HUES6 (cell line): ENCODE measurements at regions not wholly inside any gene's neighbourhood (a gene's known extent, or its start where the extent isn't known, plus 50 kb on each side); places are given as distances from the start of the nearest gene placed in this dataset.

Source experiments
- H3K27ac ChIP-seq: 2 replicates; pipeline ENCODE4 v1.7.0; 2013; ENCODE audit warnings: low read depth, mild to moderate bottlenecking, low read length, inconsistent platforms
- H3K27me3 ChIP-seq: 2 replicates; pipeline ENCODE4 v1.6.1; 2013; ENCODE audit warnings: low read length; ENCODE audit not compliant: control insufficient read depth, insufficient read depth
- H3K36me3 ChIP-seq: 2 replicates; pipeline ENCODE4 v1.6.1; 2013; ENCODE audit warnings: low read length; ENCODE audit not compliant: control insufficient read depth, insufficient read depth
- H3K4me1 ChIP-seq: 2 replicates; pipeline ENCODE4 v1.6.1; 2013; ENCODE audit warnings: low read length; ENCODE audit not compliant: control insufficient read depth, insufficient read depth
- H3K4me3 ChIP-seq: 2 replicates; pipeline ENCODE4 v1.5.1; 2013; ENCODE audit warnings: low read depth, low read length
- H3K9ac ChIP-seq: one replicate; pipeline ENCODE4 v1.6.1; 2013; ENCODE audit warnings: mild to moderate bottlenecking, low read length
- H3K9me3 ChIP-seq: 2 replicates; pipeline ENCODE4 v1.6.1; 2013; ENCODE audit warnings: low read depth, low read length; ENCODE audit not compliant: control insufficient read depth, insufficient read depth

DNA sequence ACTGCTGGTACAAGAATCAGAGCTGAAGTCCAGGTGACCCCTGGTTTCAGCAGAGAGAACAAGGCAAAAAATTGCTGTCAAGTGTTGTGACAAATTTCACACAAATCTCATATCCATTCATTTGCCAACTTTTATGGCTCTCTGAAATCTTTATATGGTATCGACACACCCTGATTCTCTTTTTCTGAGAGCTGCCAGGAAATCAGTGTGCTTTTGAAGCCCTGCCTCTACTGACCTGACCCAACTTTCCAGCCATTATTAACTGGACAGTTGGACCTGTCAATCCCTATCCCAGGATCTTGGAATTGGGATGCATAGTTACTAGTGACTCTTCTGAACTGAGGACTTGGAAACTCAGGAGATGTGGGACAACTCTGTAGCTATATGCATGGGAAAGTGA is 288.2 kb upstream of the GADL1 start:
- Histone ChIP-seq H3K27me3 (no peaks in the 10 kb centered on the region), H3K27ac (no peak overlapping the region), H3K9me3 (no peaks in the 10 kb centered on the region), H3K4me1 (no peaks in the 10 kb centered on the region), H3K36me3 (no peaks in the 10 kb centered on the region), H3K4me3 (no peak overlapping the region), H3K9ac (no peak overlapping the region)

DNA sequence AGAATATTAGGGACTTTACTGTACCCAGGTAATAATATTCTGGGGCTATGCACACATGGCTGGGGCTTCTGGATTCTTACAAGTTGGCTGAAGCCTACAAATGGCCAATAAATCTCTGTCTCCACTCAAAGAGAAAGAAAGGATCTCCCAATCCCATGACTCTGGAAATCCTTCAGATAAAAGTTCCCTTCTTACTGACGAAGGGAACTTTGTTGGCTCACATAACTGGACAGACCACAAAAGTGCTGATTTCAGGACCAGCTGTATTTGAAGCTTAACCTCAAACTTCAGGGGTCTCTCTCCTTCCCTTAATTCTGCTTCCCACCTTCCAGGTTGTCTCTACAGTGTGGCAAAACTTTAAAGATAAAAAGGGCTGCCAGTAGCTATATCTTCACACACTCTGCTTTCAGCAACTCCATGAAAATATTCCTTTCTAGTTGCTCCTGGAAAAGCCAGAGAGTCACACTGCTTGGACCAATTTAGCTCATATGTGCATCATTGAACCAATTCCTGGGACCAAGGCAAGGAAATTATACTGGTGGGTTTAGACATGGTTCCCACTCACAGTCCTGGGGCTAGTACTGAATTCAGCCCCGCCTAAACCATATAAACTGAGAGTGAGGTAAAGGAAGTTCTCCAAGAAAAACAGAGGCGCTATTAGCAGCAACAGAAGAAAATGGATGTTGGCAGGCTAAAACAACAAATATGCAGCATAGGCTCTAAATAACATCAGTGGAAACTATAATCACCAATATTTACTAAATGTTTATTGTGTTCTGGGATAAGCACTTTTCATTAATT is 290.0 kb upstream of the GADL1 start:
- Histone ChIP-seq H3K27ac (no peak overlapping the region), H3K4me1 (no peaks in the 10 kb centered on the region), H3K9me3 (no peaks in the 10 kb centered on the region), H3K9ac (no peak overlapping the region), H3K4me3 (no peak overlapping the region), H3K27me3 (no peaks in the 10 kb centered on the region), H3K36me3 (no peaks in the 10 kb centered on the region)

DNA sequence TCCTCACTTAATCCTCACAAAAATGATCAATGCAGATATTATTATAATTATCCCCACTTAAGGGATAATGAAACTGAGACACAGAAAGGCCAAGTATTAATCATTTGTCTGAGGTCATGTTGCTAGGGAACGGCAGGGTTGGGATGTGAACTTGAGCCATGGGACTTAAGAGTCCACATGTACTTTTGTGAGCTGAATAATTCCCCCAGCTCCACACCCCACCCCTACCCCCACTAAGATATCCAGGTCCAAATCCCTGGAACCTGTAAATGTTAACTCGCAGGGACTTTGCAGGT is 290.5 kb upstream of the GADL1 start:
- no peaks in the 10 kb centered on the region for H3K9me3 ChIP-seq
- H3K4me3 ChIP-seq: no peak overlapping the region
- H3K9ac ChIP-seq: no peak overlapping the region
- no peaks in the 10 kb centered on the region for H3K36me3 ChIP-seq
- no peaks in the 10 kb centered on the region for H3K4me1 ChIP-seq
- no peak overlapping the region for H3K27ac ChIP-seq
- H3K27me3 ChIP-seq: no peaks in the 10 kb centered on the region

DNA sequence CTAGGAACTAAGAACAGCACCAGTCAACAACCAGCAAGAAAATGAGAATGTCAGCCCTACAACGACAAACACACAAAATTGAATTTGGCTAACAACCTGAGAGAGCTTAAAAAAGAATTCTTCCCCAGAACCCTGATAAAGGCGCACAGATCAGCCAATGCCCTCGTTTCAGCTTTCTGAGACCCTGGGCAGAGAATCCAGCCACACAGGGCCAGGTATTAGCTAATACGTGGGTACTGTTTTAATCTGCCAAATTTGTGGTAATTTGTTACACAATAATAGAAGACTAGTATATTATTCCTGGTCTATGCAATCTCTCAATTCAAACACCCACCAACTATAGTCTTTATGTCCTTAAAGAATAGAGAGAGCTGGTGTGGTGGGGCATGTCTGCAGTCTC is 291.6 kb upstream of the GADL1 start:
- H3K9me3 ChIP-seq: no peaks in the 10 kb centered on the region
- H3K36me3 ChIP-seq: no peaks in the 10 kb centered on the region
- no peak overlapping the region for H3K4me3 ChIP-seq
- no peaks in the 10 kb centered on the region for H3K4me1 ChIP-seq
- no peak overlapping the region for H3K27ac ChIP-seq
- no peak overlapping the region for H3K9ac ChIP-seq
- H3K27me3 ChIP-seq: no peaks in the 10 kb centered on the region

DNA sequence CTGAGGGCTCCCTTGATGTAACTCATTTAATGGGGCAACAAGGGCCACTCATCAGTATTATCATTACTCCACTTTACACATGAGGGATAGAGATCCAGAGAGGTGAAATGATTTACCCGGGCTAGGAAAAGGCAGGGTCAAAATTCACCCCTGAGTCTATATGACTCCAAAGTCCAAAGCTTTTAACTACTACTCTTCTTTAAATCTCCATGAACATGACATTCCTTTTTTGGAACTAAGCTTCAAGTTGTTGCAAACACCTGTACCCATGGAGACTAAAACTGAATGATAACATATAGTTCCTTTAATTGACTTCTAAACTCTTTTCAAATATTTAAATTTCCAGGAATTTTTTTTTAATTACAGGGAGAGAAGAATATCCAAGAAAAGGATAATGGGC is 292.9 kb upstream of the GADL1 start:
- no peaks in the 10 kb centered on the region for H3K4me1 ChIP-seq
- no peaks in the 10 kb centered on the region for H3K36me3 ChIP-seq
- no peak overlapping the region for H3K27ac ChIP-seq
- H3K9me3 ChIP-seq: no peaks in the 10 kb centered on the region
- no peak overlapping the region for H3K4me3 ChIP-seq
- H3K27me3 ChIP-seq: no peaks in the 10 kb centered on the region
- no peak overlapping the region for H3K9ac ChIP-seq

DNA sequence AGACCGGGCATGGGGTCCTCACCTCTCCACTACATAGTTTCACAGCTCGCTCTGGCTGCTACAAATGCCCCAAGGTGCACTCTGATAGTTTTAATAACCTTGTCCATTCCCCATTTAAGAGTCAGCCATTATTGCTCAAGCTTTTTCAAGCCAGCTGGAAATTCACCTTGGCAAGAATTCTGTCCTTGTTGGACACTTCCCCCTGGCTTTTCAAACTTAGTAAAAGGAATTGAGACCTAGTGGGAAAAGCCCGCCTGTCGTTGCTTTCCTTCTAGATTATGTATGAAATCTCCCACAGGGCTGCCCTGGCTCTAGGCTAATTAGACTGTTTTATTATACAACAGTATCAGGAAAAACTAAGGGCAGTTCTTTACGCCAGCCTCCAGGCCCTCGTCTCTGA is 293.7 kb upstream of the GADL1 start:
- no peaks in the 10 kb centered on the region for H3K4me1 ChIP-seq
- no peaks in the 10 kb centered on the region for H3K36me3 ChIP-seq
- no peak overlapping the region for H3K9ac ChIP-seq
- H3K27me3 ChIP-seq: no peaks in the 10 kb centered on the region
- H3K4me3 ChIP-seq: no peak overlapping the region
- no peak overlapping the region for H3K27ac ChIP-seq
- H3K9me3 ChIP-seq: no peaks in the 10 kb centered on the region

DNA sequence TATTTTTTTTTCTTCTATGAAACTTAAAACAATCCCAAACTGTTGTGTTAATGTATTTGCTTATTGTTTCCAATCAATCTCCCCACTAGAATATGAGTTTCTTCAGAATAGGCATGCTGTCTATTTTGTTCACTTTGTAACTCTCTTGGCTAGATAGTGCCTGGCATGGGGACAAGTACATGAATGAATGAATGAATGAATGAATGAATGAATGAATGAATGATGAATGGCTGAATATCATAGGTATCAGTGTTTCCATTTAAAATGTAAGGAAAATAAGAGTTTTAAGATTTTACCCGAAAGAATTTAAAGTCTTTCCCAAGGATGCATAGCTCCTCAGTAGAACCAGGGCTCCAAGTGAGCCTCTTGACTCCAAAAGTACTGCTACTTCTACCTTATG is 294.9 kb upstream of the GADL1 start:
- Histone ChIP-seq H3K4me3 (no peak overlapping the region), H3K27me3 (no peaks in the 10 kb centered on the region), H3K4me1 (no peaks in the 10 kb centered on the region), H3K9me3 (no peaks in the 10 kb centered on the region), H3K36me3 (no peaks in the 10 kb centered on the region), H3K27ac (no peak overlapping the region), H3K9ac (no peak overlapping the region)

DNA sequence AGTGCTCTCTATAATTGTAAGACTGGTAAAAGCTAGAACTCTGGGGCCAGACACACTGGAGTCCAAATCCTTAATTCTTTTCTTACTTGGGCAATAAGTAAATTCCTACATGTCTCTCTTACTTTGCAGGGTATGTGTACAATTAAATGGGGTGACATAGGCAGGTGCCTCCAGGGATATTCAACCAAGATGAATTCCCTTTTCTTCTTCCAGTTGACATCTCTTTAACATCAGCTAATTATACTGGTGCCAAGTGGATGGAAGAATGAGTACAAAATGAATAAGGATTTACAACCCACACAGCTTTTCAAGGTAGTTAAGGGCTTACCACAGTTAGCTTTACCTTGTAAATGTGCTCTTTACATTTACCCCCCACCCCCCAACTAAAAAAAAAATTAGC is 295.5 kb upstream of the GADL1 start:
- Histone ChIP-seq H3K27ac (no peak overlapping the region), H3K36me3 (no peaks in the 10 kb centered on the region), H3K4me1 (no peaks in the 10 kb centered on the region), H3K9me3 (no peaks in the 10 kb centered on the region), H3K27me3 (no peaks in the 10 kb centered on the region), H3K4me3 (no peak overlapping the region), H3K9ac (no peak overlapping the region)

DNA sequence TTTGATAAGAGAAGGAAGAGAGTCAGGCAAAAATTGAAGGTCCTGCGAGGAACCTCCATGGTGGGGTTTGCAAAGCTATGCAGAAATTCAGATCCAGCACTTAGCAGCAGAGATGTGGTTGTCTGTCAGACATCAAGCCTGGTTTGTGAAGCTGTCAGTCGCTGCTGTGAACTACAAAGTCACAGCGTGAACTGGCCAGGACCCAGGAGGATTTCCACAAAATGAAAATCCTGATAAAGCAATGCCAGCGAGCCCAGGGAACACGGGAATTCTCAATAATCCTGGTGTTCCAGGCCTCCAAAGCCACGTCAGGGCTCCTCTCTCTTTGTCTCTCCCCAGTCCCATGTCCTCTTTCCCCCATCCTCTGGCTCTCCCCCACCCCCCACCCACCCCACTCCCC is 296.9 kb upstream of the GADL1 start:
- H3K27me3 ChIP-seq: no peaks in the 10 kb centered on the region
- H3K36me3 ChIP-seq: no peaks in the 10 kb centered on the region
- no peaks in the 10 kb centered on the region for H3K4me1 ChIP-seq
- no peak overlapping the region for H3K4me3 ChIP-seq
- no peaks in the 10 kb centered on the region for H3K9me3 ChIP-seq
- H3K27ac ChIP-seq: no peak overlapping the region
- H3K9ac ChIP-seq: no peak overlapping the region

DNA sequence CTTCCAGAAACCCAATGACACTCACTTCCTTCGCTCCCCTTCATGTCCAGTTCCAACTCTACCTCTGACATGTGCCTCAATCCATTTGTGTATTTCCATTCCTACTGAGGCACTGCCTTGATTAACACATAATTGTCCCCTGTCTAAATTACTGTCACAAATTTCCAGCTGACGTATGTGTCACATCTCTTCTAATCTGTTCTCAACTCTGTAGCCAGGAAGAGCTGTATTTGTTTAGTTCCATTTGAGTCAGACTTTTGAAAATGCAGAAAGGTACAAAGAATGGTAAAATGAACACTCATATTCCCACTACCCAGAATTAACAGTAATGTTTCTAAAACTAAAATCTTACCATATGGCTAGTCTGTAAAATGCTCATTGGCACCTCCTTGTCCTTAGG is 299.0 kb upstream of the GADL1 start:
- H3K27me3 ChIP-seq: no peaks in the 10 kb centered on the region
- no peak overlapping the region for H3K27ac ChIP-seq
- no peak overlapping the region for H3K9ac ChIP-seq
- H3K36me3 ChIP-seq: no peaks in the 10 kb centered on the region
- peaks cover 11% of the 10 kb centered on the region for H3K4me1 ChIP-seq
- no peaks in the 10 kb centered on the region for H3K9me3 ChIP-seq
- no peak overlapping the region for H3K4me3 ChIP-seq

DNA sequence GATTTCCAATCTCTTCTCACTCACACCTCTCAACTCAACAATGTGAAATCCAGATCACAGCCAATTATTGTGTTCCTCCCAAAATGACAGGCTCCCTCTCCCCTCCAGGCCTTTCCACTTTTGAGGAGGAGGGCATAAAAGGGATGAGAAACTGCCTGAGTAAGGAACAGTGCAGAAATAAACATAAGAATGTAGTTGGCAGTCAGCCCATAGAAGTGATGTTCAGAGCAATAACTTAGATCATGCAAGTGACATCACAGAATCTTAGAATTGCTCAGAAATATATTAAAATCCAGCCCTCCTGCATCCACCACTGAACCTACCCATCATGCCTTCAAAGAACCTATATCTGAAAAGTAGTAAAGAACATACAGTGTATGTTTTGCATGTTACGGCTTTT is 299.4 kb upstream of the GADL1 start:
- Histone ChIP-seq H3K4me1 (peaks cover 11% of the 10 kb centered on the region), H3K4me3 (no peak overlapping the region), H3K27me3 (no peaks in the 10 kb centered on the region), H3K27ac (no peak overlapping the region), H3K9ac (no peak overlapping the region), H3K9me3 (no peaks in the 10 kb centered on the region), H3K36me3 (no peaks in the 10 kb centered on the region)

DNA sequence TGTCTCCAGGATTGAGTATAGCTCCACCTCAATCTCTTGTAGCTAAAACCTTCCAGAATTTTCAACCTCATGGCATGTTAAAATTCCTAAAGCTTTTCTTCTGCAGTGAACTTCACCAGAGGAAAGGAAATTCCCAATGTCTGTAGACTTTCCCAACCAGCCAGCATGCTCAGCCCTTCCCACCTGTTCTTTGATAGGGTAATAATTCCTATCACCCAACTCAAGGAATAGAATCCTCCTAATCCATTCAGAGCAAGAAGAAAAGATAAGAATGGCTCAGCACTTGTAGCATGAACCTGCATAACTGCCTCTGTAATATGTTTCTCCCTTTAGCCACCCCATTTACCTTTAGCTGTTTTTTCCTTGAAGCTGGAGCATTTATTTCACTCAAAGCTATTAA is 301.8 kb upstream of the GADL1 start:
- Histone ChIP-seq H3K9ac (no peak overlapping the region), H3K4me1 (peaks cover 11% of the 10 kb centered on the region), H3K36me3 (no peaks in the 10 kb centered on the region), H3K27me3 (no peaks in the 10 kb centered on the region), H3K27ac (no peak overlapping the region), H3K4me3 (no peak overlapping the region), H3K9me3 (no peaks in the 10 kb centered on the region)
